HCT116 (cell line): ENCODE measurements at regions not wholly inside any gene's neighbourhood (a gene's known extent, or its start where the extent isn't known, plus 50 kb on each side); places are given as distances from the start of the nearest gene placed in this dataset.

Experiments
- ATAC-seq: fragments of 200-7000 bp; cut with Tn5 transposase; 2 replicates; pipeline ENCODE4 v1.9.1; 2020; ENCODE audit warnings: mild to moderate bottlenecking, moderate library complexity
- BruUV-seq: library from RNA; stranded (reverse); fragments of 400-500 nt; replicated peaks from 2 replicates; lab custom pipeline; 2021; lab: Mats Ljungman, UMichigan
- CTCF ChIA-PET: fragments of 300-600 bp; sonication (Branson Sonifier 250); formaldehyde crosslinking; loops from one replicate; lab custom pipeline; 2021; ENCODE audit warnings: antibody characterized with exemption; lab: Charles Lee
- POLR2A ChIA-PET: fragments of 300-600, 350-600 bp; sonication (Branson Sonifier 250); formaldehyde crosslinking; loops from one replicate; lab custom pipeline; 2021; ENCODE audit warnings: antibody characterized with exemption; lab: Charles Lee
- RAD21 ChIA-PET, 2 experiments: fragments of 300-600 bp; sonication (Branson Sonifier 250); formaldehyde crosslinking; loops; one replicate each; lab custom pipeline; 2023; ENCODE audit warnings: low total read pairs in 2 of 2; ENCODE audit not compliant: uncharacterized antibody in 2 of 2, unreplicated experiment in 2 of 2, low non-redundant PET in 1 of 2; lab: Charles Lee
- DNase-seq: peaks from one replicate; pipeline ENCODE4 v3.0.0-alpha.2; 2010; ENCODE audit warnings: low read depth, low spot score
- H2AFZ ChIP-seq: fragments of 200-600 bp; shearing (Covaris generic), sonication (generic); 2 replicates; pipeline ENCODE4 v1.6.1; 2017; ENCODE audit warnings: low read depth, mixed run types, mixed read lengths, antibody characterized with exemption, low read length; ENCODE audit not compliant: poor library complexity, severe bottlenecking
- H3K27ac ChIP-seq: 2 replicates; pipeline ENCODE4 v1.5.1; 2012; ENCODE audit warnings: low read depth, low read length
- H3K27me3 ChIP-seq: fragments of 200-600 bp; sonication (generic); 2 replicates; pipeline ENCODE4 v1.6.1; 2016; ENCODE audit warnings: mixed run types, low read length, mixed read lengths; ENCODE audit not compliant: insufficient read depth
- H3K36me3 ChIP-seq, 2 experiments: fragments of 200-500 bp in 1 of 2; fragments of 200-600 bp in 1 of 2; sonication (Bioruptor generic) in 1 of 2; sonication (generic) in 1 of 2; 2 replicates each; pipeline versions ENCODE4 v1.5.1 to v1.6.1; 2014 to 2016; ENCODE audit warnings: low read length in 2 of 2, inconsistent platforms in 1 of 2, mixed read lengths in 1 of 2, mixed run types in 1 of 2; ENCODE audit not compliant: insufficient read depth in 2 of 2, control insufficient read depth in 1 of 2
- H3K4me1 ChIP-seq, 2 experiments: fragments of 200-600 bp in 1 of 2; sonication (generic) in 1 of 2; 2 replicates each; pipeline versions ENCODE4 v1.5.1 to v1.6.1; 2012 to 2017; ENCODE audit warnings: low read length in 2 of 2, inconsistent platforms in 1 of 2, mild to moderate bottlenecking in 1 of 2, mixed read lengths in 1 of 2, mixed run types in 1 of 2, moderate library complexity in 1 of 2; ENCODE audit not compliant: insufficient read depth in 2 of 2, control insufficient read depth in 1 of 2
- H3K4me2 ChIP-seq: fragments of 200-600 bp; sonication (generic); 2 replicates; pipeline ENCODE4 v1.6.1; 2017; ENCODE audit warnings: mixed run types, low read length, mixed read lengths
- H3K4me3 ChIP-seq, 2 experiments: fragments of 200-600 bp in 1 of 2; sonication (generic) in 1 of 2; replicated peaks in 1 of 2; 2 replicates each; pipeline ENCODE4 v1.5.1; 2011 to 2016; ENCODE audit warnings: low read length in 2 of 2, control low read depth in 1 of 2, low read depth in 1 of 2, mild to moderate bottlenecking in 1 of 2, mixed read lengths in 1 of 2, mixed run types in 1 of 2
- H3K79me2 ChIP-seq: fragments of 200-600 bp; sonication (generic); 2 replicates; pipeline ENCODE4 v1.6.1; 2017; ENCODE audit warnings: mild to moderate bottlenecking, mixed run types, low read length, moderate library complexity, mixed read lengths; ENCODE audit not compliant: insufficient read depth
- H3K9ac ChIP-seq: fragments of 200-600 bp; sonication (generic); 2 replicates; pipeline ENCODE4 v1.6.1; 2016; ENCODE audit warnings: low read length, mixed read lengths
- H3K9me2 ChIP-seq: fragments of 200-600 bp; sonication (generic), shearing (Covaris generic); 2 replicates; pipeline ENCODE4 v1.6.1; 2017; ENCODE audit warnings: mixed run types, mild to moderate bottlenecking, moderate library complexity; ENCODE audit not compliant: insufficient read depth
- H3K9me3 ChIP-seq, 2 experiments: fragments of 200-500 bp in 1 of 2; fragments of 200-600 bp in 1 of 2; sonication (Bioruptor generic) in 1 of 2; sonication (generic) in 1 of 2; 2 replicates each; pipeline ENCODE4 v1.6.1; 2014 to 2017; ENCODE audit warnings: low read length in 2 of 2, mixed read lengths in 2 of 2, inconsistent platforms in 1 of 2, low read depth in 1 of 2, mild to moderate bottlenecking in 1 of 2, mixed run types in 1 of 2, moderate library complexity in 1 of 2; ENCODE audit not compliant: control insufficient read depth in 1 of 2, insufficient read depth in 1 of 2
- H4K20me1 ChIP-seq: fragments of 200-600 bp; sonication (generic), shearing (Covaris generic); 2 replicates; pipeline ENCODE4 v1.6.1; 2017; ENCODE audit warnings: mixed run types, mild to moderate bottlenecking, moderate library complexity; ENCODE audit not compliant: insufficient read depth
- ATF3 ChIP-seq: IDR thresholded peaks from 2 replicates; pipeline ENCODE4 v1.6.1; 2012
- CEBPB ChIP-seq: IDR thresholded peaks from 2 replicates; pipeline ENCODE4 v1.6.1; 2012; ENCODE audit warnings: low read depth
- CTCF ChIP-seq, 3 experiments: fragments of 200-600 bp in 1 of 3; sonication (generic) in 1 of 3; IDR thresholded peaks in 2 of 3; conservative IDR thresholded peaks in 1 of 3; 2 replicates each; pipeline ENCODE4 v1.5.1; 2012 to 2017; ENCODE audit warnings: low read depth in 2 of 3, low read length in 2 of 3, antibody characterized with exemption in 1 of 3, borderline replicate concordance in 1 of 3, control low read depth in 1 of 3, mild to moderate bottlenecking in 1 of 3, mixed read lengths in 1 of 3, mixed run types in 1 of 3, moderate library complexity in 1 of 3; ENCODE audit not compliant: insufficient read depth in 1 of 3
- EGR1 ChIP-seq: IDR thresholded peaks from 2 replicates; pipeline ENCODE4 v1.6.1; 2012; ENCODE audit warnings: low read depth
- ELF1 ChIP-seq: IDR thresholded peaks from 2 replicates; pipeline ENCODE4 v1.6.1; 2012; ENCODE audit warnings: low read depth, borderline replicate concordance
- EZH2 ChIP-seq: fragments of 200-600 bp; sonication (generic); IDR thresholded peaks from 2 replicates; pipeline ENCODE4 v1.6.1; 2017; ENCODE audit warnings: antibody characterized with exemption, mixed run types
- EZH2phosphoT487 ChIP-seq: fragments of 200-600 bp; IDR thresholded peaks from 2 replicates; pipeline ENCODE4 v1.6.1; 2018; ENCODE audit warnings: antibody characterized with exemption, borderline replicate concordance
- FOSL1 ChIP-seq: IDR thresholded peaks from 2 replicates; pipeline ENCODE4 v1.6.1; 2012; ENCODE audit warnings: low read depth
- MAX ChIP-seq: IDR thresholded peaks from 2 replicates; pipeline ENCODE4 v1.6.1; 2012
- POLR2A ChIP-seq: IDR thresholded peaks from 2 replicates; pipeline ENCODE4 v1.7.0; 2011; ENCODE audit warnings: borderline replicate concordance; ENCODE audit not compliant: insufficient read depth, insufficient read length; ENCODE audit errors: extremely low read depth
- SP1 ChIP-seq: IDR thresholded peaks from 2 replicates; pipeline ENCODE4 v1.6.1; 2012; ENCODE audit warnings: low read depth
- SRF ChIP-seq: IDR thresholded peaks from 2 replicates; pipeline ENCODE4 v1.6.1; 2012; ENCODE audit warnings: low read depth
- TCF7L2 ChIP-seq: IDR thresholded peaks from 2 replicates; pipeline ENCODE4 v1.7.0; 2011; ENCODE audit warnings: borderline replicate concordance, inconsistent platforms; ENCODE audit not compliant: insufficient read depth, insufficient read length; ENCODE audit errors: extremely low read depth
- YY1 ChIP-seq: IDR thresholded peaks from 2 replicates; pipeline ENCODE4 v1.6.1; 2011; ENCODE audit warnings: low read length, low read depth, moderate library complexity, mild to moderate bottlenecking; ENCODE audit not compliant: insufficient replicate concordance; ENCODE audit errors: extremely low read depth
- ZBTB33 ChIP-seq: IDR thresholded peaks from 2 replicates; pipeline ENCODE4 v1.6.1; 2011; ENCODE audit warnings: mild to moderate bottlenecking, low read length, moderate library complexity; ENCODE audit not compliant: insufficient replicate concordance; ENCODE audit errors: extremely low read depth
- ZFX ChIP-seq: fragments of 450-650 bp; IDR thresholded peaks from 2 replicates; pipeline ENCODE4 v1.6.1; 2017
- ZNF274 ChIP-seq: fragments of 200-500 bp; sonication (Bioruptor generic); IDR thresholded peaks from 2 replicates; pipeline ENCODE4 v1.6.1; 2014; ENCODE audit warnings: mild to moderate bottlenecking, low read depth, low read length, inconsistent platforms
- intact Hi-C: fragments of 100-400 bp; cut with micrococcal nuclease; formaldehyde crosslinking; loops from 2 replicates; pipeline ENCODE4 v1.10.0; 2022

GRCh38 chr2:16327326-16327725 lies 338.3 kb downstream of the CYRIA start:
- Histone ChIP-seq H2AFZ (no peak overlapping the region), H3K27me3 (peaks cover 9% of the 10 kb centered on the region; the same call in 1 of the 2 replicates), H3K79me2 (no peaks in the 10 kb centered on the region), H4K20me1 (no peaks in the 10 kb centered on the region), H3K9me3 (no peaks in the 10 kb centered on the region)
- BruUV-seq = no TSS peak
- TF ChIP-seq EGR1 = no peak
- TF ChIP-seq, all 23 proteins: peak for 0
- Histone ChIP-seq H3K4me3 (no peak overlapping the region), H3K27ac (no peak overlapping the region), H3K9ac (no peak overlapping the region), H3K4me1 (no peaks in the 10 kb centered on the region), H3K4me2 (no peak overlapping the region), H3K36me3 (no peaks in the 10 kb centered on the region), H3K9me2 (no peaks in the 10 kb centered on the region)
- ChIA-PET POLR2A (no interaction called here), CTCF (no interaction called here), RAD21 (no interaction called here)
- DNase-seq (no peak), ATAC-seq (no peak)
- intact Hi-C loops = no loop called here

- H3K79me2 ChIP-seq = no peaks in the 10 kb centered on the region
- TF ChIP-seq TCF7L2 = no peak
- no peak for TF ChIP-seq ELF1
- no peak for TF ChIP-seq YY1
- no peak for TF ChIP-seq ZBTB33
- TF ChIP-seq ZNF274 = no peak
- no peak for TF ChIP-seq CTCF (IDR thresholded peaks at IDR 0.05 in 2 of 3, conservative IDR thresholded peaks at IDR 0.05 in 1 of 3; ENCODE audit: borderline replicate concordance in 1 of 3, insufficient read depth in 1 of 3, low read depth in 2 of 3, low read length in 2 of 3)
- no peak for TF ChIP-seq CEBPB
- TF ChIP-seq POLR2A = no peak
- TF ChIP-seq SRF = no peak
- no peak for TF ChIP-seq SP1
- TF ChIP-seq EZH2 = no peak
- TF ChIP-seq ZFX = no peak
- no peak for TF ChIP-seq FOSL1
- TF ChIP-seq EZH2phosphoT487 = no peak
- TF ChIP-seq ATF3 = no peak
- TF ChIP-seq MAX = no peak
- TF ChIP-seq, all 23 proteins: peak for 0
- Histone ChIP-seq H3K9me2 (no peaks in the 10 kb centered on the region), H3K9ac (no peak overlapping the region), H3K27ac (no peak overlapping the region), H4K20me1 (no peaks in the 10 kb centered on the region), H2AFZ (no peak overlapping the region), H3K27me3 (peaks cover 9% of the 10 kb centered on the region; the same call in 1 of the 2 replicates), H3K36me3 (no peaks in the 10 kb centered on the region), H3K4me2 (no peak overlapping the region), H3K4me1 (no peaks in the 10 kb centered on the region), H3K4me3 (no peak overlapping the region), H3K9me3 (no peaks in the 10 kb centered on the region)
- RAD21 ChIA-PET = no interaction called here
- intact Hi-C loops = no loop called here
- ATAC-seq = no peak
- POLR2A ChIA-PET = no interaction called here
- no TSS peak for BruUV-seq
- DNase-seq = no peak
- CTCF ChIA-PET = no interaction called here
Observed at GRCh38 chr2:16326711-16327300, 338.8 kb downstream of the CYRIA start.
